NCI-H526 (cell line): ENCODE measurements at regions not wholly inside any gene's neighbourhood (a gene's known extent, or its start where the extent isn't known, plus 50 kb on each side); places are given as distances from the start of the nearest gene placed in this dataset.
A peak's percentile ranks its signal among the peaks of the same experiment; 100 is the strongest.

Source experiments
- DNase-seq, 2 experiments: peaks; one replicate each; lab custom pipeline; 2025; lab: John Stamatoyannopoulos, UW

- no peak for DNase-seq
Observed at GRCh38 chr2:109070290-109070689, 58.7 kb upstream of the SH3RF3 start.

- DNase-seq = no peak
Observed at GRCh38 chr2:109069331-109070194, 59.4 kb upstream of the SH3RF3 start.

- DNase-seq = no peak
Observed at GRCh38 chr2:109068811-109069210, 60.2 kb upstream of the SH3RF3 start.

- DNase-seq = no peak
Observed at GRCh38 chr2:109067631-109068125, 61.3 kb upstream of the SH3RF3 start.

- no peak for DNase-seq
Observed at GRCh38 chr2:109066917-109067597, 61.9 kb upstream of the SH3RF3 start.

GRCh38 chr2:109066501-109066900 is 62.5 kb upstream of the SH3RF3 start:
- no peak for DNase-seq

GRCh38 chr2:109065391-109065734 is 63.6 kb upstream of the SH3RF3 start:
- DNase-seq = no peak

GRCh38 chr2:109064660-109065390 is 64.2 kb upstream of the SH3RF3 start:
- DNase-seq = no peak

GRCh38 chr2:109062859-109063700 is 65.9 kb upstream of the SH3RF3 start:
- peak in 1 of 2 experiments; percentile 15 for DNase-seq

- DNase-seq = no peak
Observed at GRCh38 chr2:109062145-109062858, 66.7 kb upstream of the SH3RF3 start.

GRCh38 chr2:109061736-109062135 is 67.3 kb upstream of the SH3RF3 start:
- DNase-seq = no peak

GRCh38 chr2:109060496-109060895 is 68.5 kb upstream of the SH3RF3 start:
- DNase-seq = no peak

GRCh38 chr2:109059474-109060165 is 69.4 kb upstream of the SH3RF3 start:
- no peak for DNase-seq

- no peak for DNase-seq
Observed at GRCh38 chr2:109058802-109059201, 69.8 kb upstream of the EDAR start.

- DNase-seq = no peak
Observed at GRCh38 chr2:109058191-109058632, 69.2 kb upstream of the EDAR start.

- no peak for DNase-seq
Observed at GRCh38 chr2:109057686-109058085, 68.7 kb upstream of the EDAR start.

GRCh38 chr2:109055435-109055834 is 66.4 kb upstream of the EDAR start:
- no peak for DNase-seq

- DNase-seq = no peak
Observed at GRCh38 chr2:109054865-109055264, 65.8 kb upstream of the EDAR start.

- no peak for DNase-seq
Observed at GRCh38 chr2:109053716-109054115, 64.7 kb upstream of the EDAR start.

- DNase-seq = no peak
Observed at GRCh38 chr2:109052922-109053321, 63.9 kb upstream of the EDAR start.
